ENCODE measurements at regions not wholly inside any gene's neighbourhood (a gene's known extent, or its start where the extent isn't known, plus 50 kb on each side); places are given as distances from the start of the nearest gene placed in this dataset.
A peak's percentile ranks its signal among the peaks of the same experiment; 100 is the strongest.

DNA sequence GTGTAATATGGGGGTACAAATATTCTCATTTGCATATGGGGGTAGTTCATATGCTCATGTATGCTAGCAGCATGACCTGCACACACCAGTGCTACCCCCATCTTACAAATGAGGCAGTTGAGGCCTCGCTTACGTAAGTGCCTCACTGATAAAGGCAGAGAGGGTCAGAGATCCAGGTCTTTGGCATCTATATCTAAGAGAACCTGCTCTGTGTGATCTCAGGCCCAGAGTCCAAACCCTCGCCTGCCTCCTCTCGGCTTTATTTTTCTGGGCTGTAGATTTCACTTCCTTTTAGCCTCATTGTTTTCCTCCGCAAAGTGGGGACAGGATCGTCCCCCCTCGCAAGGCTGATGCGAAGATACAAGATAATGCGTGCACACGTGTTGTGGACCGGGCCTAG is 325.2 kb downstream of the MN1 start:
- DNase-seq (ENCODE audit: low spot score): no peak

DNA sequence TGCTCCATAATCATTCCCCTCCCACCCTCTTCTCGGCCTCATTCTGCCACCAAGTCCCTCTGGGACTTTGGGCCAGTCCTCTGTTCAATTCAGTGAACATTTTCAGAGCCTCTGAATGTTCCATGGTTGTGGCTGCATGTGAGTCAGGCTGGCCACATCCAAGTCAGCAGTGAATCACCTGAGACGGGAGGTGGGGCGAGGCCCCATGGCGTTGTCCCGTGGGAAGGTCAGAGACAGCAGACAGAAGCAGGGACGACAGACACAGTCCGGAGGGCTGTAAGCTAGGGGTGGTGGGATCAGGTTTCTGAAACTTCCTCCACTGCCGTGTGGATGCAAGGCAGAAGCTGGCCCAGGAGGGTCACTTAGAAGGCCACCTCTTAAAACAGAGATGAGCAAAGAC is 324.8 kb downstream of the MN1 start:
- no peak for DNase-seq (ENCODE audit: low spot score)

GRCh38 chr22:27477171-27477570 is 324.4 kb downstream of the MN1 start:
- no peak for DNase-seq (ENCODE audit: low spot score)

DNA sequence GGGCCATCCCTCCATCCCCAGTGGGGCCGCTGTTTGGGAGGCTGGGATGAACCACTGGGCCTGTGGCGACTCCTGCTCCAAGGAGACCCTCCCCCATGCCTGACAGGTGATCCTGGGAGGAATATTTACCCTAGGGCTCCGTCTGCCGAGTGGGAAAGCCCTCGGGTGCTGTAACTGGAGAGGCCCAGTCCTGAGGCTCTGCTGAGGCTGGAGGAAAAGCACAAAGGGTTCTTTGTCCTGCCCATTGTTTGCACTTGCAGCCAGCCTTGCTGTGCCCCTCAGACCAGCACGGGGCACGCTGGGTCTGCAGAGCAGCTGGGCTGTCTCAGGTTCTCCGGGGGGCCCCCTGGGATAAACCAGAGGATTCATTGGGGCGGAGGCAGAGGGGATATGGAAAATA is 321.1 kb downstream of the MN1 start:
- peak; percentile 91 for DNase-seq (ENCODE audit: low spot score)

DNA sequence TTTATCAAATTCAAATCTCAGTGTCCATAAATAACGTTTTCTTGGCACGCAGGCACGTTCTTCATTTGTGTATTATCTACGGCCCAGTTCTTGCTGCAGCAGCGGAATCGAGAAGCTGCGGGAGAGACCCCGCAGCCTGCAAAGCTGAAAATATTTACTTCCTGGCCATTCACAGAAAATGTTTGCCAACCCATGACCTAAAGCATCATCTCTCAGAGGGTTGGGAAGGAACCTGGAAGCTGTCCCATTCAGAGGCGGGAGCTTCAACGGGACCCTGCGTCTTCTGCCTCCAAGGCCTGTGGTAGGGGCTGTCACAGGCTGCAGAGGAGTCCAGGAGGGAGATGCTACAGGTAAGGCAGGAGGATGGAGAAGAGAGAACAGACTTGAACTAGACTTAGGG is 319.2 kb downstream of the MN1 start:
- no peak for DNase-seq (ENCODE audit: low spot score)

- DNase-seq (ENCODE audit: low spot score): no peak
These were observed 318.3 kb downstream of the MN1 start for GRCh38 chr22:27483095-27483785.

- DNase-seq (ENCODE audit: low spot score): no peak
These were observed 315.7 kb downstream of the MN1 start for GRCh38 chr22:27485842-27486241.

DNA sequence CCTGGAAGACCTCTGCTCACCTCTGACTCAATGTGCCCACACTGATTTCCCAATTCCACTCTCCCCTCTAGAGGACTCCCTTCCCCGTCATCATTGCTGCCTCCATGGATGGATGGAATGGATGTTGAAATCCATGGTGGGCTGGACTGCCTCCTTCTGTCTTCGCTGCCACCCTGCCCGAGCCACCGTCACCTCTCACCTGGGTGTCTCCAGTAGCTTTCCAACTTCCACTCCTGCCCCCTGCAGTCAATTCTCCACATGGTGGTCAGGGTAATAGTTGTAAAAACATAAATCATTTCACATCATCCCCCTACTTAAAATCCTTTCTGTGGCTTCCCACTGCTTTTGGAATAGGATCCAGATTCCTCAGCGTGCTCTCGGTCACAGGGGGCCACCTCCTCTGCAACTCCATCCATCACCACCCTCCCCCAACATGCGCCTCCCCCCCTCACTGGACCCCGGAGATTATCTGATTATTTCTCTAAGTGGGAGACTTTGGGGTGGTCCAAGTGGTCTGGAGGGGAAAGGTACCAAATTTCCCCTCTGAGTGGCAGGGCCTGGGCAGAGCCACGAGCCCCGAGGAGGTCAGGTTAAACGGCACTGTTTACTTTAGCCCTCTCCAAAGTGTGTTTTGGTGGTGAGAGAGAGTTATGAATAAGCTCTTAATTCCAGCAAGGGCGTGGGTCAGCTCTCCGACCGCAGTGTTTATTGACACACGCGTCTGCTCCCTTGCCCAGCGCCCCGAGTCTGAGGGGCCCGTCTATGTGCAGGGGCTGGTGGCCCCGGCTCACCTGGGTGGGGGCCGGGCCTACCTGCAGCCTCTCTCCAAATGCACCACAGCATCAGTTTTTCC is 313.7 kb downstream of the MN1 start:
- no peak for DNase-seq (ENCODE audit: low spot score)

DNA sequence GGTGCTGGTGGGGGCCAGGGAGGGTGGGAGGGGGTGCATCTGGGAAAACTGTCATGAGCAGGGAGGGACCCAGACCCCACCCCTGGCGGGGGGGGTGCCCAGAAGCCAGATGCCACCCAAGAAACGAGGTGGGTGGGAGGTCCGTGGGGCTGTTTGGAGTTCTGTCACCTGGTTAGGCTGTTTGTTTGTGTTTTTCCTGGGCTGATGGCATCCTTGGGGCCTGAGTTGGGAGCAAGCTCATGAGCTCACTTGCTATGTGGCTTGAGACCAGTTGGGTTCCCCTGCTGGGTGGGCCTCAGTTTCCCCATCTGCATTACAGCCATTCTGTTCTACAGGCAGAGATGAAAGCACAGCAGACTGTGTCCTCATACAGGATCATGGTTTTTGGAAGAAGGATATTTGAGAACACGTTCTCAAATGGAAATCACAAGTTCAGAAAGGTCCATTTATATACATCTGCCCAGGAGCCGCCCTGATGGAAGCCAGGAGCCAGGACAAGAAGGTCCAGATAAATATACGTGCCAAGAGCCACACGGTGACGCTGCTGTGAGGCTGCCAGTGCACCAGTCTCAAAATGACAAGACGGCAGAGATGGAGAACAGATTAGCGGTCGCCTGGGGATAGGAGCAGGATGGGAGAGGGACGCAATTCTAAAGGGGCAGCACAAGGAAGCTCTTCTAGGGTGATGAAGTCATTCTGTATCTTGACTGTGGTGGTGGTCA is 312.9 kb downstream of the MN1 start:
- no peak for DNase-seq (ENCODE audit: low spot score)

DNA sequence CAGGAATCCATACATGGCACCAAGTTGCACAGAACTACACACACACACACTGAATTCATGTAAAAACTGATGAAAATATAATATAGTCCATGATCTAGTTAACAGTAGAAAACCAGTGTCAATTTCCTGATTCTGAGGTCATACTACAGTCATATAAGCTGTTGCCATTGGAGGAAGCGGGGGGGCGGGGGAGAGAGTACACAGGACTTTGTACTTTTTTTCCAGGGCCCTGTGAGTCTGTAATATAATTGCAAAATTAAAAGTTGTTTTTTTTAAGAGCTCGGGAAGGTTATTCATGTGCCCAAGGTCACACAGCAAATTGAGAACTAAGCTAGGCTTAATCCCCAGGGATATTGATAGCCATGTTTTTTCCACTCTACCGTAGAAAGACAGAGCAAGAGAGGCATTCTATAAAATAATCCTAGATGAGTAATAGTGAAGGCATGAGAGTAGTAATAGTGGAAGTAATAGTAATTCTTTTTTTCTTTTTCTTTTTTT is 312.3 kb downstream of the MN1 start:
- no peak for DNase-seq (ENCODE audit: low spot score)

DNA sequence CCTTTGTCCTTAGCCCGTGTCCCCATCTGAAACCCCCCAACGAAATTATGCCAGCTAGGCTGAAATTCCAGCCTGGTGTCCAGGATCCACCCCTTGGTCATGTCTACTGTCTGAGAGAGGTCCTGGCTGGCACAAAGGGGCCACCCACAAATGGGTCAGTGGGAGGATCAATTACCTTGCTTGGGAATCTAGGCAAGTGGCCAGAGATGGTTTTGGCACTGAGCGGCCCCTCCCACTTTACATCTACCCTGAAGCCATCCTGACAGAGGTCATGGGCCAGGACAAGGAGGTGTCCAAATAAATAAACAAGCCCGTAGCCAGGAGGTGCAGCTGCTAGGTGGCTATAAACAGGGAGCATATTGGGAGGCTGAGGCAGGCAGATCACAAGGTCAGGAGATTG is 311.5 kb downstream of the MN1 start:
- no peak for DNase-seq (ENCODE audit: low spot score)

- DNase-seq (ENCODE audit: low spot score): no peak
These were observed 309.7 kb downstream of the MN1 start for GRCh38 chr22:27491888-27492287.

DNA sequence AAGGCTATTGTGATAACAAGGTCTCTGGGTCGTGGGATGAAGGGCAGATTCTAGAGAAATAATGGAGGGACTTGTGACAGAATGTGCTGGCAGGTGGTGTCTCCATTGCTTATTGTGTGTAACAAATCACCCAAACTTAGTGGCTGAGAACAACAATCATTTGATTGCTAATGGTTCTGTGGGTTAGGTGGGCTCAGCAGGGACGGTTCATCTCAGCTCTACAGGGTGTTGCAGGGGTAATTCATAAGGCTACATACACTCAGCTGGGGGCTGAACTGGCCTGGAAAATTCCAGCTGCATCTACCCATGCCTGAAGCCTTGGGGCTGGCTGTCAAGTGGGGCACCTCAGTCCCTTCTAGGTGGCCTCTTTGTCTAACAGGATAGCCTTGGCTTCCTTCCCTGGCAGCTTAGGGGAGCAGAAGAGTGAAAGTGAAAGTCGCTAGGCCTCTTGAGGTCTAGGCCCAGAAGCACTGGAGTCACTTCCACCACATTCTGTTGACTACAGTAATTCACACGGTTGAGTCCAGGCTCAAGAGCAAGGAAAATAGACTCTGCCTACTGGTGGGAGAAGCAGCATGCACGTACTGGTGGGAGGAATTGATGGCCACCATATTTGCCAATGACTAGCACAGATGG is 308.9 kb downstream of the MN1 start:
- DNase-seq (ENCODE audit: low spot score): no peak

DNA sequence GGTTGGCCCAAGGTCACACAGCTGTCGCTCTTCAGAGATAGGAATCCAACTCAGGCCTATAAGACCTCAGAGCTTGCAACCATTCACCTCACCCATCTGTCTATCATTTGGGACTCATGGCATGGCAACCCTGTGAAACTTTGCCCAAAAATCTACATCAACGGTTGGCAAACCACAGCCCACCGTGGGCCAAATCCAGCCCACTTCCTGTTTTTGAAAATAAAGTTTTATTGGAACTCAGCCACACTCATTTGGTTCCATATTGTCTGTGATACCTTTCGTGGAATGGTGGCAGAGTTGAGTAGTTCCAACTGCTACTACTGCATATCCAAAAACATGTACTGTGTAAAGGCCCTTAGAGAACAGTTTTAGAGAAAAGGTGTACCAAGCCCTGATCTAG is 307.8 kb downstream of the MN1 start:
- no peak for DNase-seq (ENCODE audit: low spot score)

DNA sequence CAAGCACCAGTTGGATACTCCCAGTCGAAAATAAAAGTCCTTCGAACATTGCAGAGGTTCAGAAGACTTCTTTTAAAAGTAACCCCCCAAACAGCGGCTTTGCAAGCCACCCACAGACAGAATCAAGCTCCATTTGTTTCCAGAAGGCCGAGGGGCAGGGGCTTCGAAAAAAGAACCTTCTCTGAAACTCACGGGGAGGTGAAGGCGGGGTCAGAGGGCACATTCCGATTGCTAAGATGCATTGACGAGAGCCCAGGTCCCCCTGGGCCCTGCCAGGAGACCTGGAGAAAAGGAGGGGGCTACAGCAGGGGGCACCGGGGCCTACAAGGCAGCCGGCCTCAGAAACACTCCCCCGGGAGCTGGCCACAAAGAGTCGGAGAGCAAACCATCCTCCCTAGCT is 306.8 kb downstream of the MN1 start:
- DNase-seq (ENCODE audit: low spot score): no peak

DNA sequence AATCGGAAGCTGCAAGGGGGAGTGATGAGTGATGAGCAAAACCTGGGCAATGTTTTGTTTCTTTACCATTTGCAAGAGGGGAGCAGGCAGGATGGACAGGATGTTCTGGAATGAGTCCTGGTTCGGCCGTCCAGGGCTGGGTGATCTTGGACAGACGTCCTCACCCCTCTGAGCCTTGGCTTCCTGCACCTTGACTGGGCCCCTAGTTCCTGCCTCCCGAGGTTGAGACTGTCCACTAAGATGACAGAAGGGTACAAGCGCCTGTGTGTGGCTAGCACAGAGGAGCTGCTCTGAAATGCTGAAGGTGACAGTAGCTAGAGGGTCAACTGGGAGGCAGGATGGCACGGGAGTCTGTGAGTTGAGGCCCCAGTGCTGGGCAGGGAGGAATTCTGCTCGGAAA is 306.2 kb downstream of the MN1 start:
- no peak for DNase-seq (ENCODE audit: low spot score)

DNA sequence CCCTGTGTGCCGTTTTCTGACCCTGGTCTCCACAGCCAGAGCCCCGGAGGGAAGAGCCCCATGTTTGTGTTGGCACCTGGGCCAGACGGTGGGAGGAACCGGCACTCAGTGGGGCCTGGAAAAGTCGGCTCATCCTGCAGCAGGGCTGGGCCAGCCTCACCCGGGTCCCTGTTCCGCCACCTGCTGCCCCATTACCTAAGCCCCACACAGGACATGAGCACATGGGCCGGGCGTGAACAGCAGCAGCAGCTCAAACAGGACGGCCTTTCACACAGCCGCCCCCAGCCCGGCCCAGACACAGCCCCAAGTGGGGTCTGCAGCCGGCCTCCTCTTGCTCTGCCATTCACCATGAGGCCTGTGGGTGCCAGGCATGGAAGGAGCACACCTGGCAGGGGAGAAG is 302.4 kb downstream of the MN1 start:
- no peak for DNase-seq (ENCODE audit: low spot score)

DNA sequence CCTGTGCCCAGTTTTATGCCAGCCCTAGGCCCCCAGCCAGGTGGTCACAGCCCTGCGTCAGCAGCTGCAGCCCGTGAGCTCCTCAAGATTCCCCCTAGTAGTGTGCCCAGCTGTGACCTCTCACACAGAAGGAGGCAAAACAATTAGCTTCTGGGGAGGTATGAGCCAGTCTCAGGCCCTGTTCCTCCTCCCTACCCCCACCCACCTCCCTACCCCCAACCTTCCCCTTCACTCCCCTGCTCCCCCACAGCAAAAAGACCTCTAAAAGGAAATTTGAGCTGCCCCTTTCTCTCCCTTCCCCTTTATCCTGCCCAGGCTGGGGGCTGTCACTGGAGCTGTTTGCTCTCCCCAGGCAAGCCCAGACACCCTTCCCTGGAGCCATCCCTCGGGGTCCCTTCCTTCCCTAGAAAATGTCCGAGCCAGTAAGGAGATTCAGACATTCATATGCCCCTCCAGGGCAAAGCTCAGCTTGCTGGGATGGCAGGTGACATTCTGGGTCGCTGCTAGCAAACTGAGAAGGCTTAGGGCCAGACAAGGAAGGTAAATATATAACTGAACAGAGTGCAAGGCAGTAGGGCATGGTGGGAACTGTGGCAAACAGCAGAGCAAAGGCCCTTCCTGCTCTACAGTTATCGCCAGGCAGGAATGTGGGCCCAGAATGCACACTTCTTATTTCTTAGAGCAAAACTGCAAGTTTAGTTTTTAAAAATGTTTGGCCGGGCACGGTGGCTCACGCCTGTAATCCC is 300.2 kb downstream of the MN1 start:
- no peak for DNase-seq (ENCODE audit: low spot score)

GRCh38 chr22:27502327-27502726 is 299.2 kb downstream of the MN1 start:
- DNase-seq (ENCODE audit: low spot score): no peak

- no peak for DNase-seq (ENCODE audit: low spot score)
These were observed 296.9 kb downstream of the MN1 start for GRCh38 chr22:27504360-27505253.
